Naive thymus-derived CD4-positive, alpha-beta T cell (primary cell): ENCODE measurements at regions not wholly inside any gene's neighbourhood (a gene's known extent, or its start where the extent isn't known, plus 50 kb on each side); places are given as distances from the start of the nearest gene placed in this dataset.

Source experiments
- ATAC-seq: fragments of 150-1000 bp; cut with Tn5 transposase; 2 replicates; pipeline ENCODE4 v1.10.0; 2021; ENCODE audit warnings: mild to moderate bottlenecking, moderate library complexity
- CTCF ChIA-PET: fragments of 350-600 bp; sonication (Branson Sonifier 250); formaldehyde crosslinking; loops from one replicate; lab custom pipeline; 2021; ENCODE audit warnings: antibody characterized with exemption; lab: Charles Lee
- POLR2A ChIA-PET: fragments of 350-600 bp; sonication (Branson Sonifier 250); formaldehyde crosslinking; loops from one replicate; lab custom pipeline; 2021; ENCODE audit warnings: antibody characterized with exemption, inconsistent platforms; lab: Charles Lee
- DNase-seq, 9 donors: peaks; one replicate each; pipeline versions ENCODE4 v3.0.0 to v3.0.0-alpha.2; 2020 to 2022; ENCODE audit warnings: mixed read lengths in 1 of 9
- H3K27ac ChIP-seq: one replicate; pipeline ENCODE4 v1.7.0; 2013; ENCODE audit warnings: mild to moderate bottlenecking, low read depth, low read length, moderate library complexity
- H3K27me3 ChIP-seq, 2 donors: one replicate each; pipeline ENCODE4 v1.7.0; 2013; ENCODE audit warnings: low read length in 2 of 2, mild to moderate bottlenecking in 2 of 2, moderate library complexity in 2 of 2; ENCODE audit not compliant: control insufficient read depth in 2 of 2, insufficient read depth in 2 of 2
- H3K36me3 ChIP-seq, 3 experiments: 1 replicate in 2 of 3; 2 replicates in 1 of 3; pipeline ENCODE4 v1.7.0; 2013; ENCODE audit warnings: low read length in 3 of 3, mild to moderate bottlenecking in 3 of 3, moderate library complexity in 1 of 3; ENCODE audit not compliant: insufficient read depth in 3 of 3, control insufficient read depth in 2 of 3
- H3K4me1 ChIP-seq, 2 donors: one replicate each; pipeline ENCODE4 v1.7.0; 2013; ENCODE audit warnings: low read length in 2 of 2, mild to moderate bottlenecking in 2 of 2, moderate library complexity in 1 of 2; ENCODE audit not compliant: control insufficient read depth in 2 of 2, insufficient read depth in 2 of 2
- H3K4me3 ChIP-seq: 2 replicates; pipeline ENCODE4 v1.7.0; 2013; ENCODE audit warnings: mild to moderate bottlenecking, low read length
- H3K9me3 ChIP-seq, 3 experiments: 1 replicate in 2 of 3; 2 replicates in 1 of 3; pipeline ENCODE4 v1.7.0; 2013; ENCODE audit warnings: low read length in 3 of 3; ENCODE audit not compliant: control insufficient read depth in 2 of 3
- H3K27ac Mint-ChIP-seq, 9 donors: one replicate each; pipeline ENCODE4 v1.8.0; 2020 to 2022; ENCODE audit warnings: mixed read lengths in 9 of 9, mild to moderate bottlenecking in 8 of 9, moderate library complexity in 5 of 9, inconsistent platforms in 2 of 9
- H3K27me3 Mint-ChIP-seq, 5 donors: one replicate each; pipeline ENCODE4 v1.8.0; 2021 to 2022; ENCODE audit warnings: mixed read lengths in 5 of 5, mild to moderate bottlenecking in 1 of 5
- H3K36me3 Mint-ChIP-seq, 5 donors: one replicate each; pipeline ENCODE4 v1.8.0; 2020 to 2022; ENCODE audit warnings: mixed read lengths in 5 of 5, mild to moderate bottlenecking in 3 of 5, inconsistent platforms in 1 of 5
- H3K4me1 Mint-ChIP-seq, 7 donors: one replicate each; pipeline ENCODE4 v1.8.0; 2020 to 2022; ENCODE audit warnings: mixed read lengths in 7 of 7, mild to moderate bottlenecking in 3 of 7, inconsistent platforms in 1 of 7
- H3K4me3 Mint-ChIP-seq, 10 donors: one replicate each; pipeline ENCODE4 v1.8.0; 2020 to 2022; ENCODE audit warnings: mild to moderate bottlenecking in 10 of 10, mixed read lengths in 10 of 10, moderate library complexity in 6 of 10, inconsistent platforms in 2 of 10
- H3K9me3 Mint-ChIP-seq, 11 donors: one replicate each; pipeline ENCODE4 v1.8.0; 2020 to 2022; ENCODE audit warnings: mixed read lengths in 11 of 11, mild to moderate bottlenecking in 4 of 11, inconsistent platforms in 1 of 11, moderate library complexity in 1 of 11
- intact Hi-C, 2 donors: fragments of 100-400 bp; cut with micrococcal nuclease; formaldehyde crosslinking; loops; one replicate each; pipeline ENCODE4 v1.15.1; 2023

- H3K27me3 ChIP-seq = no peaks in the 10 kb centered on the region
- DNase-seq (peak in 2 of 9 donors; percentile 3 to 5), ATAC-seq (no peak)
- intact Hi-C loops = no loop called here
- Mint-ChIP-seq H3K4me3 (no peak overlapping the region), H3K36me3 (no peaks in the 10 kb centered on the region), H3K27ac (no peak overlapping the region), H3K4me1 (no peaks in the 10 kb centered on the region), H3K9me3 (peaks cover 0 to 3% (median 0%) of the 10 kb centered on the region in 11 donors), H3K27me3 (peaks cover 12 to 17% (median 13%) of the 10 kb centered on the region in 5 donors)
- H3K9me3 ChIP-seq = no peaks in the 10 kb centered on the region
- no peak overlapping the region for H3K27ac ChIP-seq
- H3K4me3 ChIP-seq = no peak overlapping the region
- H3K4me1 ChIP-seq = no peaks in the 10 kb centered on the region
- H3K36me3 ChIP-seq = no peaks in the 10 kb centered on the region
- ChIA-PET POLR2A (no interaction called here), CTCF (no interaction called here)
Measured at GRCh38 chr2:23312996-23313606, 71.9 kb upstream of the KLHL29 start.

GRCh38 chr2:23314687-23315086 lies 70.3 kb upstream of the KLHL29 start:
- no peaks in the 10 kb centered on the region for H3K4me1 ChIP-seq
- ChIA-PET POLR2A (no interaction called here), CTCF (no interaction called here)
- no peak for ATAC-seq
- Mint-ChIP-seq H3K27me3 (peaks cover 12 to 29% (median 21%) of the 10 kb centered on the region in 5 donors), H3K9me3 (peaks cover 0 to 3% (median 0%) of the 10 kb centered on the region in 11 donors), H3K4me1 (no peaks in the 10 kb centered on the region), H3K27ac (no peak overlapping the region), H3K4me3 (no peak overlapping the region), H3K36me3 (no peaks in the 10 kb centered on the region)
- no peak for DNase-seq
- peaks cover 0 to 2% of the 10 kb centered on the region in 2 donors for H3K27me3 ChIP-seq
- no peak overlapping the region for H3K4me3 ChIP-seq
- H3K36me3 ChIP-seq = no peaks in the 10 kb centered on the region
- H3K9me3 ChIP-seq = no peaks in the 10 kb centered on the region
- intact Hi-C loops = no loop called here
- no peak overlapping the region for H3K27ac ChIP-seq

GRCh38 chr2:23320058-23320457 lies 64.9 kb upstream of the KLHL29 start:
- peaks cover 0 to 5% of the 10 kb centered on the region in 2 donors for H3K27me3 ChIP-seq
- no peaks in the 10 kb centered on the region for H3K9me3 ChIP-seq
- H3K4me1 ChIP-seq = no peaks in the 10 kb centered on the region
- intact Hi-C loops = no loop called here
- no peak overlapping the region for H3K27ac ChIP-seq
- H3K4me3 ChIP-seq = no peak overlapping the region
- peaks cover 0 to 3% (median 0%) of the 10 kb centered on the region in 11 donors for H3K9me3 Mint-ChIP-seq
- H3K4me3 Mint-ChIP-seq = no peak overlapping the region
- no peaks in the 10 kb centered on the region for H3K36me3 ChIP-seq
- peaks cover 0 to 2% (median 0%) of the 10 kb centered on the region in 7 donors for H3K4me1 Mint-ChIP-seq
- peaks cover 29 to 47% (median 44%) of the 10 kb centered on the region in 5 donors for H3K27me3 Mint-ChIP-seq
- H3K36me3 Mint-ChIP-seq = no peaks in the 10 kb centered on the region
- no peak overlapping the region for H3K27ac Mint-ChIP-seq
- CTCF ChIA-PET = interaction anchor here (0.9 kb wide), 1 partner anchor 80 kb away, joined by 3 read pairs; no protein-coding TSS in a partner anchor
- no peak for DNase-seq
- no peak for ATAC-seq
- POLR2A ChIA-PET = no interaction called here

- CTCF ChIA-PET = no interaction called here
- H3K4me3 ChIP-seq = no peak overlapping the region
- Mint-ChIP-seq H3K27ac (no peak overlapping the region), H3K27me3 (peaks cover 29 to 48% (median 42%) of the 10 kb centered on the region in 5 donors), H3K36me3 (no peaks in the 10 kb centered on the region), H3K9me3 (peaks cover 0 to 3% (median 0%) of the 10 kb centered on the region in 11 donors), H3K4me3 (no peak overlapping the region), H3K4me1 (peaks cover 0 to 2% (median 0%) of the 10 kb centered on the region in 7 donors)
- H3K27ac ChIP-seq = no peak overlapping the region
- no peaks in the 10 kb centered on the region for H3K4me1 ChIP-seq
- no peaks in the 10 kb centered on the region for H3K9me3 ChIP-seq
- H3K36me3 ChIP-seq = no peaks in the 10 kb centered on the region
- ATAC-seq (no peak), DNase-seq (no peak)
- peaks cover 0 to 5% of the 10 kb centered on the region in 2 donors for H3K27me3 ChIP-seq
- intact Hi-C loops = no loop called here
- POLR2A ChIA-PET = no interaction called here
Measured at GRCh38 chr2:23321751-23322150, 63.2 kb upstream of the KLHL29 start.

GRCh38 chr2:23322567-23323197 lies 62.3 kb upstream of the KLHL29 start:
- Histone ChIP-seq H3K4me1 (no peaks in the 10 kb centered on the region), H3K27ac (no peak overlapping the region), H3K36me3 (no peaks in the 10 kb centered on the region), H3K4me3 (no peak overlapping the region), H3K9me3 (no peaks in the 10 kb centered on the region), H3K27me3 (peaks cover 0 to 5% of the 10 kb centered on the region in 2 donors)
- Mint-ChIP-seq H3K27ac (no peak overlapping the region), H3K4me1 (peaks cover 0 to 2% (median 0%) of the 10 kb centered on the region in 7 donors), H3K36me3 (no peaks in the 10 kb centered on the region), H3K9me3 (no peaks in the 10 kb centered on the region), H3K27me3 (peaks cover 29 to 54% (median 37%) of the 10 kb centered on the region in 5 donors), H3K4me3 (no peak overlapping the region)
- intact Hi-C loops = no loop called here
- DNase-seq (no peak), ATAC-seq (no peak)
- POLR2A ChIA-PET = no interaction called here
- CTCF ChIA-PET = no interaction called here

- Mint-ChIP-seq H3K27ac (no peak overlapping the region), H3K4me3 (no peak overlapping the region), H3K4me1 (peaks cover 0 to 2% (median 0%) of the 10 kb centered on the region in 7 donors), H3K36me3 (no peaks in the 10 kb centered on the region), H3K27me3 (peaks cover 29 to 53% (median 37%) of the 10 kb centered on the region in 5 donors), H3K9me3 (no peaks in the 10 kb centered on the region)
- ATAC-seq (no peak), DNase-seq (no peak)
- H3K27ac ChIP-seq = no peak overlapping the region
- no peaks in the 10 kb centered on the region for H3K4me1 ChIP-seq
- H3K9me3 ChIP-seq = no peaks in the 10 kb centered on the region
- H3K4me3 ChIP-seq = no peak overlapping the region
- peaks cover 0 to 8% of the 10 kb centered on the region in 2 donors for H3K27me3 ChIP-seq
- no peaks in the 10 kb centered on the region for H3K36me3 ChIP-seq
- ChIA-PET CTCF (no interaction called here), POLR2A (no interaction called here)
- intact Hi-C loops = no loop called here
Measured at GRCh38 chr2:23323198-23323916, 61.6 kb upstream of the KLHL29 start.
